ENCODE measurements at regions not wholly inside any gene's neighbourhood (a gene's known extent, or its start where the extent isn't known, plus 50 kb on each side); places are given as distances from the start of the nearest gene placed in this dataset.

GRCh38 chr3:34239875-34240274, 441.4 kb downstream of the PDCD6IP start:
- TF ChIP-seq POLR2AphosphoS5 (IDR thresholded peaks at IDR 0.05; ENCODE audit: low read depth) (no peak), CTCF (conservative IDR thresholded peaks at IDR 0.05; ENCODE audit: low read depth in 2 of 2) (no peak), REST (IDR thresholded peaks at IDR 0.05; ENCODE audit: unreplicated experiment) (no peak), NANOG (IDR thresholded peaks at IDR 0.05; ENCODE audit: borderline replicate concordance) (no peak), ZNF462 (CRISPR knock-in tag; IDR thresholded peaks at IDR 0.05) (no peak), EZH2phosphoT487 (IDR thresholded peaks at IDR 0.05; ENCODE audit: unreplicated experiment) (no peak)

Measured in GM23338 (cell line).